OCI-LY7 (cell line): ENCODE measurements at regions not wholly inside any gene's neighbourhood (a gene's known extent, or its start where the extent isn't known, plus 50 kb on each side); places are given as distances from the start of the nearest gene placed in this dataset.

Source experiments
- BruUV-seq: library from RNA; stranded (reverse); fragments of 400-500 nt; replicated peaks from 2 replicates; lab custom pipeline; 2021; lab: Mats Ljungman, UMichigan
- CTCF ChIA-PET: fragments of 300-600 bp; sonication (Branson Sonifier 250); formaldehyde crosslinking; loops from one replicate; lab custom pipeline; 2022; ENCODE audit warnings: antibody characterized with exemption; ENCODE audit not compliant: unreplicated experiment; lab: Charles Lee
- POLR2A ChIA-PET: fragments of 300-600 bp; sonication (Branson Sonifier 250); formaldehyde crosslinking; loops from one replicate; lab custom pipeline; 2022; ENCODE audit warnings: antibody characterized with exemption; lab: Charles Lee
- DNase-seq: peaks from one replicate; pipeline ENCODE4 v3.0.0-alpha.2; 2015; ENCODE audit warnings: low spot score
- H2AFZ ChIP-seq: fragments of 200-600 bp; sonication (generic), shearing (Covaris generic); 2 replicates; pipeline ENCODE4 v1.6.1; 2014; ENCODE audit warnings: mild to moderate bottlenecking, antibody characterized with exemption, low read length, moderate library complexity
- H3K27ac ChIP-seq: fragments of 200-600 bp; sonication (generic); 2 replicates; pipeline ENCODE4 v1.5.1; 2014; ENCODE audit warnings: mixed run types, low read depth, mild to moderate bottlenecking, moderate library complexity, low read length, inconsistent platforms; ENCODE audit not compliant: poor library complexity, severe bottlenecking
- H3K36me3 ChIP-seq: fragments of 200-600 bp; sonication (generic); 2 replicates; pipeline ENCODE4 v1.6.1; 2014; ENCODE audit warnings: mild to moderate bottlenecking, antibody characterized with exemption, low read length, moderate library complexity, mixed read lengths; ENCODE audit not compliant: insufficient read depth
- H3K4me1 ChIP-seq: fragments of 200-600 bp; sonication (generic); 2 replicates; pipeline ENCODE4 v1.5.1; 2014; ENCODE audit warnings: mild to moderate bottlenecking, low read length; ENCODE audit not compliant: insufficient read depth, poor library complexity, severe bottlenecking
- H3K4me2 ChIP-seq: fragments of 200-600 bp; sonication (generic); 2 replicates; pipeline ENCODE4 v1.6.1; 2014; ENCODE audit warnings: mild to moderate bottlenecking, low read length
- H3K4me3 ChIP-seq: fragments of 200-600 bp; sonication (generic); 2 replicates; pipeline ENCODE4 v1.5.1; 2014; ENCODE audit warnings: mild to moderate bottlenecking, low read depth, low read length; ENCODE audit not compliant: poor library complexity, severe bottlenecking
- H3K79me2 ChIP-seq: fragments of 200-600 bp; sonication (generic); 2 replicates; pipeline ENCODE4 v1.6.1; 2016; ENCODE audit warnings: low read depth, mild to moderate bottlenecking, low read length, moderate library complexity, mixed read lengths; ENCODE audit not compliant: insufficient read depth
- H3K9me2 ChIP-seq: fragments of 200-600 bp; sonication (generic); 2 replicates; pipeline ENCODE4 v1.6.1; 2016; ENCODE audit warnings: mild to moderate bottlenecking, low read length, mixed read lengths; ENCODE audit not compliant: insufficient read depth
- H3K9me3 ChIP-seq: fragments of 200-600 bp; sonication (generic); 2 replicates; pipeline ENCODE4 v1.6.1; 2014; ENCODE audit warnings: mild to moderate bottlenecking, mixed run types, low read length, mixed read lengths
- H4K20me1 ChIP-seq: fragments of 200-600 bp; sonication (generic); 2 replicates; pipeline ENCODE4 v1.6.1; 2014; ENCODE audit warnings: mild to moderate bottlenecking, antibody characterized with exemption, low read length, moderate library complexity, mixed read lengths; ENCODE audit not compliant: insufficient read depth
- CTCF ChIP-seq: fragments of 200-600 bp; sonication (generic); conservative IDR thresholded peaks from 2 replicates; pipeline ENCODE4 v1.5.1; 2014; ENCODE audit warnings: mild to moderate bottlenecking, antibody characterized with exemption, low read length, moderate library complexity, mixed read lengths
- EZH2phosphoT487 ChIP-seq: fragments of 200-600 bp; sonication (generic); IDR thresholded peaks from 2 replicates; pipeline ENCODE4 v1.6.1; 2018; ENCODE audit warnings: low read depth, borderline replicate concordance, mild to moderate bottlenecking, mixed run types, antibody characterized with exemption, low read length, moderate library complexity, mixed read lengths
- intact Hi-C: fragments of 100-400 bp; cut with micrococcal nuclease; formaldehyde crosslinking; loops from one replicate; pipeline ENCODE4 v1.10.0; 2022; ENCODE audit not compliant: unreplicated experiment

- H4K20me1 ChIP-seq, result no peaks in the 10 kb centered on the region
- no peaks in the 10 kb centered on the region for H3K9me3 ChIP-seq
- no peaks in the 10 kb centered on the region for H3K9me2 ChIP-seq
- H2AFZ ChIP-seq, result no peak overlapping the region
- H3K4me1 ChIP-seq, result no peaks in the 10 kb centered on the region
- H3K4me2 ChIP-seq, result no peak overlapping the region
- TF ChIP-seq EZH2phosphoT487 (no peak), CTCF (no peak)
- no peak overlapping the region for H3K4me3 ChIP-seq
- H3K36me3 ChIP-seq, result no peaks in the 10 kb centered on the region
- intact Hi-C loops, result no loop called here
- CTCF ChIA-PET, result no interaction called here
- POLR2A ChIA-PET, result no interaction called here
- DNase-seq, result no peak
- no peaks in the 10 kb centered on the region for H3K79me2 ChIP-seq
- BruUV-seq, result no TSS peak
- H3K27ac ChIP-seq, result no peak overlapping the region
Observed at GRCh38 chr2:196534495-196534894, 105.0 kb upstream of the CCDC150 start.

DNA sequence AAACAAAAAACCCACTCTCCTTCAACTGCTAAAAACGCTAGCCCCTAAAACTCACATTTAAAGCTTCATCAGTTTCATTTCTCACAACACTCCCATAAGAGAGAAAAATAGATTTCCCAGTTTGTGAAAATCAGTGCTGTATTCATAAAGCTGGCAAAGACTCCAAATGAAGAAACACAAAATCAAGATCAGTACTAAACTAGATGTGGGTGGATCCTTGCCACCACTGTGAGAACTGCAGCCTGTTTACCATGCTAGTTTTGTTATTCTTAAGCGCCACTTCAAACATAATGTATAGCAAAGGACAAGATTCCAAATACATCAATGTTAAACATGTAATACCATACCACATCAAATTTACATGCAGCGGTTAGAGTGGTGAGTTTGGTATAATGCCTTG lies 104.5 kb upstream of the CCDC150 start:
- CTCF ChIA-PET, result no interaction called here
- Histone ChIP-seq H3K27ac (no peak overlapping the region), H3K36me3 (no peaks in the 10 kb centered on the region), H3K4me1 (no peaks in the 10 kb centered on the region), H3K9me2 (no peaks in the 10 kb centered on the region), H3K79me2 (no peaks in the 10 kb centered on the region), H4K20me1 (no peaks in the 10 kb centered on the region), H2AFZ (no peak overlapping the region), H3K4me2 (no peak overlapping the region), H3K4me3 (no peak overlapping the region), H3K9me3 (no peaks in the 10 kb centered on the region)
- intact Hi-C loops, result no loop called here
- BruUV-seq, result no TSS peak
- POLR2A ChIA-PET, result no interaction called here
- no peak for DNase-seq
- TF ChIP-seq CTCF (no peak), EZH2phosphoT487 (no peak)

DNA sequence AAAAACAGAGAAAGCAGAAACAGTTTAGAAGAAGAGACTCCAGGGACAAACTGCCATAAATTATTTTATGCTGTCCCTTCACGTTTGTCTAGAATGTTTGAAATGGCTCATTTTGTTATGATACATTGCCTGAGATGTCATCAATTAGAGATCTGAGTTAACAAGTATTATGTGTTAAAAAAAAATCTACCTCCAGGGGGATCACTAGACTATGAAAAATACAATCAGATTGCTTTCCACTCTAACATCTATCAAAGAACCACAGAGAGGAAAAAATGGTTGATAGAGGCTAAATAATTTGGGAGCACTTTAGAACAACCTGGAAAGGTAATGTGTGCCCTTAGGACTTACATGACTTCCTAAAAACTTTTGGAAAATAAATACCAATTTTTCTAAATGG lies 103.8 kb upstream of the CCDC150 start:
- CTCF ChIA-PET, result no interaction called here
- TF ChIP-seq CTCF, result 0 out of 2 replicates have a peak, but pooled peaks have one; percentile 31
- no peak for TF ChIP-seq EZH2phosphoT487
- no peaks in the 10 kb centered on the region for H3K4me1 ChIP-seq
- no peak overlapping the region for H2AFZ ChIP-seq
- intact Hi-C loops, result no loop called here
- no peaks in the 10 kb centered on the region for H3K79me2 ChIP-seq
- H3K9me2 ChIP-seq, result no peaks in the 10 kb centered on the region
- no peak for DNase-seq
- no peaks in the 10 kb centered on the region for H4K20me1 ChIP-seq
- POLR2A ChIA-PET, result interaction anchor here (1.5 kb wide), 1 partner anchor 24 kb away, joined by 5 read pairs; no protein-coding TSS in a partner anchor
- BruUV-seq, result no TSS peak
- no peak overlapping the region for H3K4me3 ChIP-seq
- H3K9me3 ChIP-seq, result no peaks in the 10 kb centered on the region
- H3K36me3 ChIP-seq, result no peaks in the 10 kb centered on the region
- no peak overlapping the region for H3K4me2 ChIP-seq
- H3K27ac ChIP-seq, result no peak overlapping the region
